Transverse colon (tissue), 4 donors: ENCODE measurements at regions not wholly inside any gene's neighbourhood (a gene's known extent, or its start where the extent isn't known, plus 50 kb on each side); places are given as distances from the start of the nearest gene placed in this dataset.

ENCODE experiments used
- DNase-seq: peaks from one replicate; pipeline ENCODE4 v3.0.0-alpha.2; 2019
- H3K27ac ChIP-seq, 4 donors: fragments of 200-600 bp; sonication (generic); 2 replicates each; pipeline ENCODE4 v1.5.1; 2016 to 2018; ENCODE audit warnings: inconsistent platforms in 4 of 4
- H3K27me3 ChIP-seq: fragments of 200-600 bp; sonication (generic); 2 replicates; pipeline ENCODE4 v1.5.1; 2017; ENCODE audit warnings: inconsistent platforms
- H3K36me3 ChIP-seq, 4 donors: fragments of 200-600 bp; sonication (generic); 2 replicates each; pipeline ENCODE4 v1.5.1; 2017 to 2019; ENCODE audit warnings: inconsistent platforms in 4 of 4
- H3K4me1 ChIP-seq, 4 donors: fragments of 200-600 bp; sonication (generic); 2 replicates each; pipeline ENCODE4 v1.5.1; 2017 to 2020; ENCODE audit warnings: inconsistent platforms in 4 of 4
- H3K4me3 ChIP-seq, 4 donors: fragments of 200-600 bp; sonication (generic); 1 replicate in 1 of 4; 2 replicates in 3 of 4; pipeline versions ENCODE4 v1.5.1 to v1.6.1; 2017 to 2019; ENCODE audit warnings: inconsistent platforms in 4 of 4
- H3K9me3 ChIP-seq, 2 donors: fragments of 200-600 bp; sonication (generic); 2 replicates each; pipeline ENCODE4 v1.5.1; 2017 to 2019; ENCODE audit warnings: inconsistent platforms in 2 of 2
- EP300 ChIP-seq: sonication (generic); formaldehyde crosslinking; IDR thresholded peaks from one replicate; pipeline ENCODE4 v1.6.1; 2017; ENCODE audit warnings: antibody characterized with exemption, low read depth
- POLR2A ChIP-seq: fragments of 450-650 bp; IDR thresholded peaks from one replicate; pipeline ENCODE4 v1.6.1; 2016; ENCODE audit warnings: antibody characterized with exemption, mild to moderate bottlenecking, moderate library complexity
- POLR2AphosphoS5 ChIP-seq, 3 donors: sonication (generic); formaldehyde crosslinking; IDR thresholded peaks; one replicate each; pipeline ENCODE4 v1.6.1; 2016; ENCODE audit warnings: antibody characterized with exemption in 3 of 3
- WGBS, 2 donors: methylation state at CpG; one replicate each; pipeline ENCODE4 v1.1.5; 2018; ENCODE audit warnings: low coverage in 1 of 2; 5-methylcytosine and 5-hydroxymethylcytosine counted together
- in situ Hi-C, 4 donors: fragments of 200-750 bp; cut with MboI; loops; one replicate each; pipeline versions ENCODE4 v1.15.0 to v1.15.1; 2017; ENCODE audit warnings: low sequenced_read_pairs in 3 of 4, low pct_ligation_motif_present in 1 of 4, low pct_unique_long_range_greater_than_20kb in 1 of 4
- intact Hi-C: fragments of 100-400 bp; cut with DNase I; formaldehyde crosslinking; loops from one replicate; pipeline ENCODE4 v1.15.1; 2023; ENCODE audit warnings: low total_unique reads
- TF ChIP-seq, protein P1 (sequence below), 5 experiments: fragments of 200-600 bp in 3 of 5; fragments of 450-650 bp in 2 of 5; sonication (generic) in 3 of 5; IDR thresholded peaks; 1 replicate in 2 of 5; 2 replicates in 3 of 5; pipeline ENCODE4 v1.5.1; 2016 to 2017; ENCODE audit warnings: antibody characterized with exemption in 5 of 5, inconsistent platforms in 3 of 5, mild to moderate bottlenecking in 2 of 5, moderate library complexity in 1 of 5

DNA sequence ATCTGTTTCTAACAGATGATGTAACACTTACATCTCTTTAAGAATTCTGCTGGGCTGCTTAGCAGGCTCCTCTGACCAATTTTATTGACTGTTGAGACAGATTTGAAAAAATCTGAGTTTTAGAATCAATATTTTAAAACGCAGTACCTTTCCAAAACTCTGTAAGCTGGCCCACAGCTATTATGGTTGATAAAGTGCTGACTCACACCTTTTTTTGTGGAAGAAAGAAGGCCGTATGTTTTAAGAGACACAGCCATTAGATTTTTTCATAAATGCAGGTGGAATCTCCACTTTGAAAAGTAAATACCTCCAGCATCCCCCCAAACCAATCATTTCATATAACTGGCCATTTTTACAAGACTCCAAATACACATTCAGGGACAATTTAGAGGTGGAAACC, 82.2 kb downstream of the TBXT start:
- DNase-seq = no peak
- intact Hi-C loops (no loop called here), in situ Hi-C loops (no loop called here)
- WGBS, 2 donors = 47 to 59% methylated on average over 2 of the region's 2 CpGs
- TF ChIP-seq POLR2A (no peak), POLR2AphosphoS5 (IDR thresholded peaks at IDR 0.05) (no peak)
- Histone ChIP-seq H3K9me3 (no peaks in the 10 kb centered on the region), H3K4me1 (no peaks in the 10 kb centered on the region), H3K27ac (no peak overlapping the region), H3K4me3 (no peak overlapping the region), H3K27me3 (no peaks in the 10 kb centered on the region), H3K36me3 (no peaks in the 10 kb centered on the region)

- no peaks in the 10 kb centered on the region for H3K36me3 ChIP-seq
- DNase-seq = no peak
- H3K4me3 ChIP-seq = no peak overlapping the region
- no peaks in the 10 kb centered on the region for H3K4me1 ChIP-seq
- in situ Hi-C loops = no loop called here
- no peaks in the 10 kb centered on the region for H3K9me3 ChIP-seq
- H3K27ac ChIP-seq = no peak overlapping the region
- WGBS, 2 donors = 61 to 77% methylated on average over 2 of the region's 2 CpGs
- intact Hi-C loops = no loop called here
- TF ChIP-seq EP300 (no peak), POLR2A (no peak), POLR2AphosphoS5 (IDR thresholded peaks at IDR 0.05) (no peak)
- TF ChIP-seq, protein P1, sequence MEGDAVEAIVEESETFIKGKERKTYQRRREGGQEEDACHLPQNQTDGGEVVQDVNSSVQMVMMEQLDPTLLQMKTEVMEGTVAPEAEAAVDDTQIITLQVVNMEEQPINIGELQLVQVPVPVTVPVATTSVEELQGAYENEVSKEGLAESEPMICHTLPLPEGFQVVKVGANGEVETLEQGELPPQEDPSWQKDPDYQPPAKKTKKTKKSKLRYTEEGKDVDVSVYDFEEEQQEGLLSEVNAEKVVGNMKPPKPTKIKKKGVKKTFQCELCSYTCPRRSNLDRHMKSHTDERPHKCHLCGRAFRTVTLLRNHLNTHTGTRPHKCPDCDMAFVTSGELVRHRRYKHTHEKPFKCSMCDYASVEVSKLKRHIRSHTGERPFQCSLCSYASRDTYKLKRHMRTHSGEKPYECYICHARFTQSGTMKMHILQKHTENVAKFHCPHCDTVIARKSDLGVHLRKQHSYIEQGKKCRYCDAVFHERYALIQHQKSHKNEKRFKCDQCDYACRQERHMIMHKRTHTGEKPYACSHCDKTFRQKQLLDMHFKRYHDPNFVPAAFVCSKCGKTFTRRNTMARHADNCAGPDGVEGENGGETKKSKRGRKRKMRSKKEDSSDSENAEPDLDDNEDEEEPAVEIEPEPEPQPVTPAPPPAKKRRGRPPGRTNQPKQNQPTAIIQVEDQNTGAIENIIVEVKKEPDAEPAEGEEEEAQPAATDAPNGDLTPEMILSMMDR (IDR thresholded peaks at IDR 0.05) = no peak
- no peaks in the 10 kb centered on the region for H3K27me3 ChIP-seq
These were observed 82.7 kb downstream of the TBXT start for GRCh38 chr6:166084951-166085350.

GRCh38 chr6:166079841-166080240, 87.8 kb downstream of the TBXT start:
- Histone ChIP-seq H3K27me3 (no peaks in the 10 kb centered on the region), H3K36me3 (no peaks in the 10 kb centered on the region), H3K9me3 (no peaks in the 10 kb centered on the region), H3K4me1 (no peaks in the 10 kb centered on the region), H3K27ac (no peak overlapping the region), H3K4me3 (no peak overlapping the region)
- intact Hi-C loops (loop anchor here (10.0 kb wide), 1 partner anchor 1845 kb away; no protein-coding TSS in a partner anchor), in situ Hi-C loops (no loop called here)
- TF ChIP-seq POLR2A = no peak
- no peak for DNase-seq
- WGBS, 2 donors = 87 to 88% methylated on average over 6 of the region's 6 CpGs

GRCh38 chr6:166078294-166078693, 89.4 kb downstream of the TBXT start:
- WGBS, 2 donors = 14 to 50% methylated on average over 1 to 3 of the region's 3 CpGs

DNA sequence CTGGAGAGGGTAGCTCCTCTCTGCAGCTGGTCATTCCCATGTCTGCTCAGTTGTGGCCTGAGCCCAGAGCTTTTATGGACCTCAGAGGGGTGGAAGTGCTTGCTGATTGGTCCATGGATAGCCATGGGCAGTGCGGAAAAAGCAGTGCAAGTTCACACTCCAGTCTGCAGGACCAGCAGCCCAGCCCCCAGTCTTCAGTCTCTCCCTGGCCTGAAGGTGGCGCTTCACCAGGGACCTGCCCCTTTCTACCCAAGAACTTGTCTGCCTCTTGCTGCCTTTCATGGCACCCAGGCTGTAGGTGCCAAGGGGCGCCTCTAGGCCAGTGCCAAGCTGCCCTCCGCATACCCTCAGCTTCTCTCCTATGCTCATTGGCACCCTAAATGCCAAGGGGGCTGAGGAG, 91.0 kb downstream of the TBXT start:
- no peaks in the 10 kb centered on the region for H3K36me3 ChIP-seq
- intact Hi-C loops (loop anchor here (10.0 kb wide), 1 partner anchor 1842 kb away; no protein-coding TSS in a partner anchor), in situ Hi-C loops (no loop called here)
- no peaks in the 10 kb centered on the region for H3K27me3 ChIP-seq
- no peak overlapping the region for H3K4me3 ChIP-seq
- H3K4me1 ChIP-seq = no peaks in the 10 kb centered on the region
- no peak overlapping the region for H3K27ac ChIP-seq
- no peak for DNase-seq
- 81% methylated on average over 3 of the region's 4 CpGs; no CpG with 5 or more reads in 1 of the 2 donors for WGBS, 2 donors
- TF ChIP-seq POLR2AphosphoS5 (IDR thresholded peaks at IDR 0.05) (no peak), POLR2A (no peak)
- TF ChIP-seq, protein P1 (IDR thresholded peaks at IDR 0.05) = no peak
- H3K9me3 ChIP-seq = no peaks in the 10 kb centered on the region

More at GRCh38 chr6:166078294-166078693, 89.4 kb downstream of the TBXT start:
- H3K36me3 ChIP-seq = no peaks in the 10 kb centered on the region
- no peak for TF ChIP-seq POLR2AphosphoS5 (IDR thresholded peaks at IDR 0.05)
- no peak overlapping the region for H3K4me3 ChIP-seq
- intact Hi-C loops = loop anchor here (10.0 kb wide), 1 partner anchor 1843 kb away; no protein-coding TSS in a partner anchor
- H3K9me3 ChIP-seq = no peaks in the 10 kb centered on the region
- no peaks in the 10 kb centered on the region for H3K27me3 ChIP-seq
- DNase-seq = no peak
- in situ Hi-C loops = no loop called here
- no peak overlapping the region for H3K27ac ChIP-seq
- no peaks in the 10 kb centered on the region for H3K4me1 ChIP-seq

GRCh38 chr6:166075925-166076324, 91.7 kb downstream of the TBXT start:
- Histone ChIP-seq H3K27ac (no peak overlapping the region), H3K36me3 (no peaks in the 10 kb centered on the region), H3K9me3 (no peaks in the 10 kb centered on the region), H3K4me3 (no peak overlapping the region), H3K4me1 (no peaks in the 10 kb centered on the region), H3K27me3 (no peaks in the 10 kb centered on the region)
- in situ Hi-C loops = no loop called here
- TF ChIP-seq, protein P1 (IDR thresholded peaks at IDR 0.05) = no peak
- TF ChIP-seq POLR2A (no peak), EP300 (no peak), POLR2AphosphoS5 (IDR thresholded peaks at IDR 0.05) (no peak)
- intact Hi-C loops = loop anchor here (10.0 kb wide), 1 partner anchor 1841 kb away; no protein-coding TSS in a partner anchor
- WGBS, 2 donors = 83 to 86% methylated on average over 1 to 5 of the region's 5 CpGs
- no peak for DNase-seq
